ENCODE measurements at regions not wholly inside any gene's neighbourhood (a gene's known extent, or its start where the extent isn't known, plus 50 kb on each side); places are given as distances from the start of the nearest gene placed in this dataset.

GRCh38 chr6:23499549-23499948 is 626.5 kb upstream of the NRSN1 start:
- TF ChIP-seq MAX (IDR thresholded peaks at IDR 0.05) (no peak), CTCF (IDR thresholded peaks at IDR 0.05 in 2 of 3, conservative IDR thresholded peaks at IDR 0.05 in 1 of 3; ENCODE audit: borderline replicate concordance in 1 of 3, insufficient read depth in 1 of 3, low read depth in 2 of 3, low read length in 2 of 3) (no peak), REST (IDR thresholded peaks at IDR 0.05; ENCODE audit: low read depth) (no peak)
